H1 (cell line): ENCODE measurements at regions not wholly inside any gene's neighbourhood (a gene's known extent, or its start where the extent isn't known, plus 50 kb on each side); places are given as distances from the start of the nearest gene placed in this dataset.

Source experiments
- CTCF ChIA-PET: fragments of 300-600 bp; sonication (Branson Sonifier 250); formaldehyde crosslinking; loops from one replicate; lab custom pipeline; 2021; ENCODE audit not compliant: partially characterized antibody; lab: Charles Lee
- POLR2A ChIA-PET: fragments of 300-600 bp; sonication (Branson Sonifier 250); formaldehyde crosslinking; loops from one replicate; lab custom pipeline; 2021; ENCODE audit warnings: inconsistent platforms; ENCODE audit not compliant: partially characterized antibody; lab: Charles Lee
- DNase-seq, 2 experiments: peaks; one replicate each; pipeline versions ENCODE4 v3.0.0 to v3.0.0-alpha.2; 2010 to 2022; ENCODE audit warnings: low spot score in 2 of 2, low read depth in 1 of 2, mixed read lengths in 1 of 2
- FAIRE-seq: peaks from 2 replicates; lab custom pipeline; 2011; peaks lifted over from hg19 to GRCh38; lab: Jason Lieb, UNC
- H2AFZ ChIP-seq: 2 replicates; pipeline ENCODE4 v1.8.1; 2012; ENCODE audit warnings: low read length, inconsistent platforms
- H2AK5ac ChIP-seq: 2 replicates; pipeline ENCODE4 v1.6.1; 2013; ENCODE audit warnings: low read depth, low read length
- H2BK120ac ChIP-seq: replicated peaks from 2 replicates; pipeline ENCODE3; 2013; ENCODE audit warnings: low read depth, low read length, inconsistent platforms
- H2BK12ac ChIP-seq: 2 replicates; pipeline ENCODE4 v1.6.1; 2013; ENCODE audit warnings: low read depth, low read length
- H2BK15ac ChIP-seq: 2 replicates; pipeline ENCODE4 v1.6.1; 2013; ENCODE audit warnings: low read length
- H2BK20ac ChIP-seq: 2 replicates; pipeline ENCODE4 v1.6.1; 2013; ENCODE audit warnings: low read length
- H2BK5ac ChIP-seq: 2 replicates; pipeline ENCODE4 v1.6.1; 2013; ENCODE audit warnings: low read depth, low read length
- H3K14ac ChIP-seq: 2 replicates; pipeline ENCODE4 v1.6.1; 2013; ENCODE audit warnings: inconsistent platforms; ENCODE audit not compliant: insufficient read length
- H3K18ac ChIP-seq: 2 replicates; pipeline ENCODE4 v1.6.1; 2013; ENCODE audit warnings: low read length; ENCODE audit errors: extremely low read depth
- H3K23ac ChIP-seq: 2 replicates; pipeline ENCODE4 v1.6.1; 2013; ENCODE audit warnings: inconsistent platforms; ENCODE audit not compliant: insufficient read length
- H3K23me2 ChIP-seq: 2 replicates; pipeline ENCODE4 v1.6.1; 2013; ENCODE audit warnings: low read depth, low read length
- H3K27ac ChIP-seq: 2 replicates; pipeline ENCODE4 v1.6.1; 2011; ENCODE audit warnings: low read depth, low read length, inconsistent platforms
- H3K27me3 ChIP-seq, 4 experiments: replicated peaks in 1 of 4; 1 replicate in 1 of 4; 2 replicates in 3 of 4; pipeline versions ENCODE4 v1.6.1 to v1.8.1; 2011 to 2013; ENCODE audit warnings: low read length in 3 of 4, mild to moderate bottlenecking in 3 of 4, inconsistent platforms in 2 of 4, mixed read lengths in 2 of 4, moderate library complexity in 1 of 4; ENCODE audit not compliant: control insufficient read depth in 3 of 4, insufficient read depth in 3 of 4; ENCODE audit errors: extremely low read depth in 1 of 4
- H3K36me3 ChIP-seq, 4 experiments: 2 replicates each; pipeline versions ENCODE4 v1.6.1 to v1.8.1; 2011 to 2013; ENCODE audit warnings: mild to moderate bottlenecking in 4 of 4, low read length in 3 of 4, moderate library complexity in 2 of 4, control low read depth in 1 of 4, inconsistent platforms in 1 of 4; ENCODE audit not compliant: insufficient read depth in 4 of 4, control insufficient read depth in 2 of 4
- H3K4ac ChIP-seq: replicated peaks from 2 replicates; pipeline ENCODE3; 2013; ENCODE audit warnings: low read length, low read depth, mixed read lengths, inconsistent platforms; ENCODE audit not compliant: insufficient read length
- H3K4me1 ChIP-seq, 4 experiments: replicated peaks in 1 of 4; 1 replicate in 1 of 4; 2 replicates in 3 of 4; pipeline versions ENCODE4 v1.6.1 to v1.8.1; 2011 to 2013; ENCODE audit warnings: low read length in 3 of 4, inconsistent platforms in 2 of 4, mixed read lengths in 1 of 4; ENCODE audit not compliant: insufficient read depth in 4 of 4, control insufficient read depth in 3 of 4
- H3K4me2 ChIP-seq, 2 experiments: 2 replicates each; pipeline versions ENCODE4 v1.6.1 to v1.8.1; 2011 to 2013; ENCODE audit warnings: low read depth in 2 of 2, low read length in 2 of 2, control low read depth in 1 of 2, inconsistent platforms in 1 of 2, mild to moderate bottlenecking in 1 of 2; ENCODE audit not compliant: insufficient read depth in 1 of 2
- H3K4me3 ChIP-seq, 4 experiments: fragments of 200-600, 300-600 bp in 1 of 4; sonication (generic), shearing (Covaris generic), sonication (Bioruptor Twin) in 1 of 4; 2 replicates each; pipeline versions ENCODE4 v1.5.1 to v1.8.1; 2011 to 2016; ENCODE audit warnings: low read length in 4 of 4, low read depth in 3 of 4, control low read depth in 2 of 4, inconsistent platforms in 2 of 4, mild to moderate bottlenecking in 2 of 4, mixed read lengths in 1 of 4, moderate library complexity in 1 of 4; ENCODE audit not compliant: insufficient read depth in 2 of 4; ENCODE audit errors: extremely low read depth in 1 of 4
- H3K56ac ChIP-seq: replicated peaks from 2 replicates; pipeline ENCODE3; 2013; ENCODE audit warnings: low read depth, mild to moderate bottlenecking, mixed read lengths, low read length, inconsistent platforms; ENCODE audit not compliant: insufficient read length
- H3K79me1 ChIP-seq: 2 replicates; pipeline ENCODE4 v1.6.1; 2013; ENCODE audit warnings: low read depth, low read length, control low read depth
- H3K79me2 ChIP-seq, 2 experiments: 2 replicates each; pipeline versions ENCODE4 v1.6.1 to v1.8.1; 2012 to 2013; ENCODE audit warnings: low read length in 2 of 2, mild to moderate bottlenecking in 2 of 2, inconsistent platforms in 1 of 2; ENCODE audit not compliant: insufficient read depth in 2 of 2, control insufficient read depth in 1 of 2
- H3K9ac ChIP-seq, 4 experiments: replicated peaks in 1 of 4; 1 replicate in 1 of 4; 2 replicates in 3 of 4; pipeline versions ENCODE4 v1.6.1 to v1.8.1; 2011 to 2013; ENCODE audit warnings: low read depth in 3 of 4, low read length in 3 of 4, control low read depth in 2 of 4, mild to moderate bottlenecking in 2 of 4, moderate library complexity in 2 of 4, inconsistent platforms in 1 of 4; ENCODE audit errors: extremely low read depth in 1 of 4
- H3K9me3 ChIP-seq, 2 experiments: 2 replicates each; pipeline versions ENCODE4 v1.6.1 to v1.8.1; 2012 to 2013; ENCODE audit warnings: mild to moderate bottlenecking in 2 of 2, moderate library complexity in 2 of 2, control low read depth in 1 of 2, inconsistent platforms in 1 of 2, low read depth in 1 of 2, low read length in 1 of 2, mixed read lengths in 1 of 2; ENCODE audit not compliant: insufficient read depth in 2 of 2
- H4K20me1 ChIP-seq, 2 experiments: replicated peaks in 1 of 2; 2 replicates each; pipeline versions ENCODE3 to v1.8.1; 2011 to 2013; ENCODE audit warnings: inconsistent platforms in 2 of 2, low read length in 2 of 2, mild to moderate bottlenecking in 1 of 2; ENCODE audit not compliant: insufficient read depth in 2 of 2, control insufficient read depth in 1 of 2
- H4K5ac ChIP-seq: 2 replicates; pipeline ENCODE4 v1.6.1; 2013; ENCODE audit warnings: low read length, low read depth, mixed read lengths, inconsistent platforms; ENCODE audit not compliant: insufficient read length
- H4K8ac ChIP-seq: 2 replicates; pipeline ENCODE4 v1.8.0; 2013; ENCODE audit warnings: mild to moderate bottlenecking, moderate library complexity, low read length, inconsistent platforms; ENCODE audit not compliant: insufficient read depth; ENCODE audit errors: extremely low read depth
- H4K91ac ChIP-seq: replicated peaks from 2 replicates; pipeline ENCODE3; 2013; ENCODE audit warnings: low read length, mixed read lengths, inconsistent platforms; ENCODE audit not compliant: insufficient read length
- RFX5 ChIP-seq: IDR thresholded peaks from 2 replicates; pipeline ENCODE4 v1.6.1; 2011; ENCODE audit warnings: low read depth, low read length, improper control_type of control experiment, borderline replicate concordance
- WGBS, 2 experiments: shearing (Covaris generic) in 1 of 2; methylation state at CpG; one replicate each; pipeline versions ENCODE4 v1.1.6 to v1.1.7; 2013 to 2015; ENCODE audit warnings: low lambda C conversion rate in 2 of 2, mixed read lengths in 2 of 2, inconsistent platforms in 1 of 2, low coverage in 1 of 2, missing lambda C conversion rate in 1 of 2; ENCODE audit not compliant: insufficient replicate concordance in 2 of 2, insufficient coverage in 1 of 2, insufficient read length in 1 of 2; ENCODE audit errors: extremely low coverage in 1 of 2, missing lambda C conversion rate in 1 of 2; 5-methylcytosine and 5-hydroxymethylcytosine counted together

GRCh38 chr13:64263285-64263684 is 2847.6 kb upstream of the PCDH20 start:
- H3K18ac ChIP-seq = no peak overlapping the region
- H4K91ac ChIP-seq = no peak overlapping the region
- FAIRE-seq (no peak), DNase-seq (no peak)
- H3K27me3 ChIP-seq = no peaks in the 10 kb centered on the region
- H2AK5ac ChIP-seq = no peak overlapping the region
- H4K8ac ChIP-seq = no peak overlapping the region
- no peak for TF ChIP-seq RFX5
- H2BK5ac ChIP-seq = no peak overlapping the region
- no peak overlapping the region for H3K4ac ChIP-seq
- no peak overlapping the region for H2BK12ac ChIP-seq
- no peak overlapping the region for H2BK20ac ChIP-seq
- no peak overlapping the region for H2BK120ac ChIP-seq
- H3K23ac ChIP-seq = no peak overlapping the region
- POLR2A ChIA-PET = no interaction called here
- H3K79me1 ChIP-seq = no peaks in the 10 kb centered on the region
- H3K14ac ChIP-seq = no peak overlapping the region
- no peak overlapping the region for H3K4me3 ChIP-seq
- no peak overlapping the region for H4K5ac ChIP-seq
- CTCF ChIA-PET = no interaction called here
- H3K27ac ChIP-seq = no peak overlapping the region
- H3K79me2 ChIP-seq = no peaks in the 10 kb centered on the region
- H3K56ac ChIP-seq = no peak overlapping the region
- peaks cover 9 to 13% of the 10 kb centered on the region in 2 experiments for H3K9me3 ChIP-seq
- no peak overlapping the region for H2AFZ ChIP-seq
- no peaks in the 10 kb centered on the region for H3K36me3 ChIP-seq
- no peaks in the 10 kb centered on the region for H3K23me2 ChIP-seq
- H3K9ac ChIP-seq = no peak overlapping the region
- no peak overlapping the region for H2BK15ac ChIP-seq
- no peak overlapping the region for H3K4me2 ChIP-seq
- 89% methylated on average over 2 of the region's 2 CpGs; no CpG with 5 or more reads in 1 of the 2 experiments for WGBS, 2 experiments
- no peaks in the 10 kb centered on the region for H4K20me1 ChIP-seq
- H3K4me1 ChIP-seq = no peaks in the 10 kb centered on the region
